Motor neuron (in vitro differentiated cells): ENCODE measurements at regions not wholly inside any gene's neighbourhood (a gene's known extent, or its start where the extent isn't known, plus 50 kb on each side); places are given as distances from the start of the nearest gene placed in this dataset.

ENCODE experiments used
- ATAC-seq, 8 experiments: fragments of 200-7000 bp; cut with Tn5 transposase; replicated peaks in 6 of 8; 2 replicates each; pipeline ENCODE4 v1.8.0; 2021; ENCODE audit warnings: mild to moderate bottlenecking in 8 of 8, moderate library complexity in 8 of 8
- H3K27ac ChIP-seq, 2 donors: fragments of 250-450 bp; sonication (Bioruptor Pico); 2 replicates each; pipeline ENCODE4 v1.9.0; 2021; ENCODE audit warnings: antibody characterized with exemption in 2 of 2, mild to moderate bottlenecking in 2 of 2, moderate library complexity in 1 of 2
- H3K4me1 ChIP-seq, 2 donors: fragments of 250-450 bp; sonication (Bioruptor Pico); replicated peaks in 1 of 2; 2 replicates each; pipeline ENCODE4 v1.6.1; 2021; ENCODE audit warnings: antibody characterized with exemption in 2 of 2, mild to moderate bottlenecking in 2 of 2, moderate library complexity in 1 of 2
- H3K4me3 ChIP-seq, 5 donors: fragments of 250-450 bp; sonication (Bioruptor Pico); 2 replicates each; pipeline ENCODE4 v1.9.0; 2021; ENCODE audit warnings: antibody characterized with exemption in 5 of 5, mild to moderate bottlenecking in 5 of 5, moderate library complexity in 4 of 5
- WGBS, 10 experiments: fragments of 450-650 bp; shearing (Covaris generic); methylation state at CpG; one replicate each; pipeline ENCODE4 v1.0.0; 2022; 5-methylcytosine and 5-hydroxymethylcytosine counted together
- in situ Hi-C, 9 experiments: fragments of 400-800 bp; cut with MboI; loops; one replicate each; pipeline ENCODE4 v1.15.0; 2021; ENCODE audit warnings: low sequenced_read_pairs in 9 of 9, low pct_unique_long_range_greater_than_20kb in 2 of 9; ENCODE audit not compliant: unreplicated experiment in 9 of 9

DNA sequence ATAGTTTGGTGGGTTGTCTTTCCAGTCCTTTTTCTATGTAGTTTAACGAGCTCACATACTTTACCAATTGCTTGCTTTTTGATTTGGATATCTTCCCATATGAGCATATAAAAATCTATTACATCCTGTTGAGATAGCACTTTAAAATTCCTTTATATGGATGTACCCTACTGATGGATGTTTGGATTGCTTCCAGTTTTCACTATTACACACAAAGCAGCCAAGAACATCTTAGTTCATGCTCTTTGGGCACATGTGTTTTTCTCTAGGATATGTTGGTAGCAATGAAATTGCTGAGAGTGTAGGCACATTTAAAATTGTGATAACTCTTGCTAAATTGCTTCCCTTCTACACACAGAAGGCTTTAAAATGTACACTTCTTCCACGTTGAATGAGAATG is 56.1 kb upstream of the NTRK2 start:
- H3K4me3 ChIP-seq: no peak overlapping the region
- no peak overlapping the region for H3K27ac ChIP-seq
- WGBS, 10 experiments: 0 to 89% (median 57%) methylated on average over 1 to 2 of the region's 2 CpGs; no CpG with 5 or more reads in 1 of the 10 experiments
- in situ Hi-C loops: no loop called here
- ATAC-seq: no peak
- peaks cover 14 to 24% of the 10 kb centered on the region in 2 donors for H3K4me1 ChIP-seq

DNA sequence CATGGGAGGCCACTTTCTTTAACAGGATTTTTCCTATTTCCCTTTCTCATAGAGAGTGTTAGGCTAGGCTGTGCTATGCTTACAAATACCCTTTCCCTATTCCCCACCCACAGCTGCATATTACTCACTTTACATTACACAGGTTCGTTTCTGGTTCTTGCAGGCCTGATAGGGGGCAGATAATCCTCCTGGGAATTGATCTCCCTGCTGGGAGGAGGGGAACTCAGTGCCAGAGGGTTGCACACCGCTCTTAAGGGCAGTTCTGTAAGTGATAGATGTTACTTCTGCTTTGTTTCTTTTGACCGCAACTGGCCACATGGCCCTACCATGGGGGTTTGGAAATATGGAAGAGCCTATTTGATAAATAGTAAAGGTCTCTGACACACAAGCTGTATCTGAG is 54.0 kb upstream of the NTRK2 start:
- Histone ChIP-seq H3K4me3 (no peak overlapping the region), H3K4me1 (peaks cover 14 to 25% of the 10 kb centered on the region in 2 donors), H3K27ac (no peak overlapping the region)
- 0 to 100% (median 40%) methylated on average over 1 to 3 of the region's 3 CpGs; no CpG with 5 or more reads in 3 of the 10 experiments for WGBS, 10 experiments
- in situ Hi-C loops: no loop called here
- ATAC-seq: peak in 5 of 8 experiments; percentile 59 to 86 (median 69)

DNA sequence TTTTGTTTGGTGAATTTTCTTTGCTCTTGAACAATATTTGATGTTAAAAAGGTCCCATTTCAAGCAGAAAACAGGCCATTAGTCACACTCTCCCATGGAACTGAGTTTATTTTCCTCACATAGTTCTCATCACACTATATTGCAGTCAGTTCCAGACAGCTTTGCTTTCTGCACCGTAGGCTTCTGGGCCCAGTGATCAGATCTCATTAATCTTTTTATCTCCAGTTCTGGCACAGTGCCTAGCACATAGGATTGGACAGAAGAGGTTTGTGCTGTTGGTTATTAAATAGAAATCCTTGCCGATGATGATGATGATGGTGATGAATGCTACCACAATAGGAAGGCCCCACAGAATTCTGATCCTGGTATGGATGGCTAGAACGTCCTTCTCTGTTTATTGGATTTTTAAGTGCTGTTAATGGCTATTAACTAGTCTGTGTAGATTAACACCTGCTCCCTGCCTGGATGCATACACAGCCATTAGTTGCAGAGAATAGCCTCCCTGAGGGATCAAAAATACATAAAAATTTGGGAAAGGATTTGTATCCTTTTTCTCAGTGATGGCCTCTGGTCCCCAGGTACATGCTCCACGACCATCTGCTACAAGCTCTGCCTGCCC is 52.0 kb upstream of the NTRK2 start:
- H3K27ac ChIP-seq: no peak overlapping the region
- in situ Hi-C loops: no loop called here
- no peak overlapping the region for H3K4me3 ChIP-seq
- peaks cover 14 to 25% of the 10 kb centered on the region in 2 donors for H3K4me1 ChIP-seq
- peak in 5 of 8 experiments; percentile 74 to 87 (median 81) for ATAC-seq
- WGBS, 10 experiments: 0 to 69% (median 44%) methylated on average over 1 to 4 of the region's 4 CpGs; no CpG with 5 or more reads in 2 of the 10 experiments
